KMS-11 (cell line): ENCODE measurements at regions not wholly inside any gene's neighbourhood (a gene's known extent, or its start where the extent isn't known, plus 50 kb on each side); places are given as distances from the start of the nearest gene placed in this dataset.
"Not testable (repeated sequence)": the region's sequence is repeated elsewhere in the genome, so short reads cannot be mapped to it uniquely, and the experiment has no call there.

Experiments
- H2AFZ ChIP-seq: fragments of 200-600 bp; sonication (generic); 2 replicates; pipeline ENCODE4 v1.6.1; 2016; ENCODE audit warnings: antibody characterized with exemption, mixed run types, low read depth
- H3K27ac ChIP-seq: fragments of 200-600 bp; sonication (generic); 2 replicates; pipeline ENCODE4 v1.6.1; 2016; ENCODE audit warnings: mild to moderate bottlenecking, mixed run types
- H3K27me3 ChIP-seq: fragments of 200-600 bp; sonication (generic); 2 replicates; pipeline ENCODE4 v1.6.1; 2017; ENCODE audit warnings: mild to moderate bottlenecking, low read depth, mixed run types, moderate library complexity; ENCODE audit not compliant: insufficient read depth
- H3K36me3 ChIP-seq: fragments of 200-600 bp; sonication (generic); 2 replicates; pipeline ENCODE4 v1.6.1; 2017; ENCODE audit warnings: mild to moderate bottlenecking, mixed run types; ENCODE audit not compliant: insufficient read depth
- H3K4me1 ChIP-seq: fragments of 200-600 bp; sonication (generic); 2 replicates; pipeline ENCODE4 v1.6.1; 2016; ENCODE audit warnings: mild to moderate bottlenecking, low read depth, mixed run types; ENCODE audit not compliant: poor library complexity, severe bottlenecking
- H3K4me2 ChIP-seq: fragments of 200-600 bp; sonication (generic); 2 replicates; pipeline ENCODE4 v1.7.0; 2016; ENCODE audit warnings: mild to moderate bottlenecking, mixed run types
- H3K4me3 ChIP-seq: fragments of 200-600 bp; sonication (generic); IDR thresholded peaks from 2 replicates; pipeline ENCODE4 v1.6.1; 2017; ENCODE audit warnings: low read depth, low read length, mixed read lengths; ENCODE audit not compliant: insufficient read depth
- H3K79me2 ChIP-seq: fragments of 200-600 bp; sonication (generic); 2 replicates; pipeline ENCODE4 v1.6.1; 2016; ENCODE audit warnings: low read depth, mixed run types; ENCODE audit not compliant: insufficient read depth
- H3K9ac ChIP-seq: fragments of 200-600 bp; sonication (generic); 2 replicates; pipeline ENCODE4 v1.6.1; 2016; ENCODE audit warnings: mild to moderate bottlenecking, mixed run types
- H4K20me1 ChIP-seq: fragments of 200-600 bp; sonication (generic); 2 replicates; pipeline ENCODE4 v1.6.1; 2016; ENCODE audit warnings: mild to moderate bottlenecking, mixed run types; ENCODE audit not compliant: insufficient read depth
- CTCF ChIP-seq: fragments of 200-600 bp; sonication (generic); conservative IDR thresholded peaks from 2 replicates; pipeline ENCODE4 v1.6.1; 2017; ENCODE audit warnings: low read depth, mild to moderate bottlenecking, antibody characterized with exemption, low read length, moderate library complexity, mixed read lengths

DNA sequence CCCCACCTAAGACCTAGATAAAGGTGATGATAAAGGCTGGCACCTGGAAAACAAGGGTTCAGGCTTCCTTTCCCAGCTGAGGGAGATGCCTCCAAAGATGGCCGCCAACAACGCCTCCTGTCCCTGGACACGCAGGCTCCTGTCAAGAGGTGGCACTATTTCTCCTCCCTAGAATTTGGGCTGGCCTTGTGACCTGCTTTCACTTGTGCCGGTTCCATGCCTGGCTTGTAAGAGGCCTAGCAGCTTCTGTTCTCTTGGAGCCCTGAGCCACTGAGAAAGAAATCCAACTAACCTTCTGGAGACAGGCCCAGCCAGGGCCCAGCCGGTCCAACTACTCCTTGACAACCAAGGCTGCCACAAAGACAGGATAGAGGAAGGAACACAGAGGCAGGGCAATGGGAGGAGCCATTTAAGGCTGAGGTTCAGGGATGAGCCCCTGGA is 60.2 kb upstream of the RALY start:
- peak overlapping the region; percentile 47 for H2AFZ ChIP-seq
- H4K20me1 ChIP-seq: no peaks in the 10 kb centered on the region
- H3K4me3 ChIP-seq: no peak overlapping the region
- no peaks in the 10 kb centered on the region for H3K79me2 ChIP-seq
- H3K4me2 ChIP-seq: no peak overlapping the region
- no peak overlapping the region for H3K9ac ChIP-seq
- TF ChIP-seq CTCF: no peak; the same call in 1 of the 2 replicates
- peaks cover 9% of the 10 kb centered on the region for H3K4me1 ChIP-seq
- H3K36me3 ChIP-seq: no peaks in the 10 kb centered on the region
- no peak overlapping the region for H3K27ac ChIP-seq
- H3K27me3 ChIP-seq: no peaks in the 10 kb centered on the region

GRCh38 chr20:33936656-33937055 is 57.1 kb upstream of the RALY start:
- H3K4me2 ChIP-seq: no peak overlapping the region
- no peak overlapping the region for H2AFZ ChIP-seq
- H3K4me3 ChIP-seq: no peak overlapping the region
- no peak overlapping the region for H3K9ac ChIP-seq
- H3K36me3 ChIP-seq: no peaks in the 10 kb centered on the region
- no peaks in the 10 kb centered on the region for H4K20me1 ChIP-seq
- no peak for TF ChIP-seq CTCF
- no peaks in the 10 kb centered on the region for H3K27me3 ChIP-seq
- no peaks in the 10 kb centered on the region for H3K79me2 ChIP-seq
- no peak overlapping the region for H3K27ac ChIP-seq
- H3K4me1 ChIP-seq: peaks cover 24% of the 10 kb centered on the region

GRCh38 chr20:33939031-33939430 is 54.7 kb upstream of the RALY start:
- H2AFZ ChIP-seq, H3K9ac ChIP-seq, H3K36me3 ChIP-seq, H4K20me1 ChIP-seq, H3K79me2 ChIP-seq, H3K27me3 ChIP-seq, H3K27ac ChIP-seq, H3K4me3 ChIP-seq, H3K4me2 ChIP-seq: not testable (repeated sequence)
- H3K4me1 ChIP-seq: peaks cover 24% of the 10 kb centered on the region

- no peaks in the 10 kb centered on the region for H4K20me1 ChIP-seq
- H3K36me3 ChIP-seq: no peaks in the 10 kb centered on the region
- peak overlapping the region; percentile 24; the same call in 1 of the 2 replicates for H3K4me2 ChIP-seq
- no peak for TF ChIP-seq CTCF
- H3K4me3 ChIP-seq: no peak overlapping the region
- H3K27ac ChIP-seq: no peak overlapping the region
- H3K4me1 ChIP-seq: peaks cover 28% of the 10 kb centered on the region
- H2AFZ ChIP-seq: no peak overlapping the region
- H3K27me3 ChIP-seq: no peaks in the 10 kb centered on the region
- H3K9ac ChIP-seq: no peak overlapping the region
- H3K79me2 ChIP-seq: no peaks in the 10 kb centered on the region
Measured at GRCh38 chr20:33940666-33941065, 53.0 kb upstream of the RALY start.
